Pancreas (tissue), 10 donors: ENCODE measurements at regions not wholly inside any gene's neighbourhood (a gene's known extent, or its start where the extent isn't known, plus 50 kb on each side); places are given as distances from the start of the nearest gene placed in this dataset.

ENCODE experiments used
- ATAC-seq, 4 donors: fragments of 200-7000 bp; cut with Tn5 transposase; one replicate each; pipeline versions ENCODE4 v1.8.0 to v1.9.1; 2020; ENCODE audit warnings: mild to moderate bottlenecking in 4 of 4, moderate library complexity in 4 of 4
- DNase-seq, 6 donors: peaks; one replicate each; pipeline ENCODE4 v3.0.0-alpha.2; 2020
- FAIRE-seq: peaks from 2 replicates; lab custom pipeline; 2012; peaks lifted over from hg19 to GRCh38; lab: Jason Lieb, UNC
- H3K27ac ChIP-seq, 4 donors: fragments of 200-600 bp; sonication (generic); 1 replicate in 3 of 4; 2 replicates in 1 of 4; pipeline versions ENCODE4 v1.5.0 to v1.8.0; 2020
- H3K27me3 ChIP-seq, 4 donors: fragments of 200-600 bp; one replicate each; pipeline ENCODE4 v1.8.0; 2021
- H3K36me3 ChIP-seq, 3 donors: fragments of 200-600 bp; sonication (generic) in 1 of 3; one replicate each; pipeline versions ENCODE4 v1.5.0 to v1.8.0; 2020 to 2021
- H3K4me1 ChIP-seq, 3 donors: fragments of 200-600 bp; one replicate each; pipeline ENCODE4 v1.8.0; 2021
- H3K4me3 ChIP-seq, 4 donors: fragments of 200-600 bp; sonication (generic) in 2 of 4; one replicate each; pipeline versions ENCODE4 v1.5.0 to v1.8.0; 2020 to 2021
- H3K9me3 ChIP-seq, 4 donors: fragments of 200-600 bp; one replicate each; pipeline ENCODE4 v1.8.0; 2021
- WGBS, 2 donors: extraction: QIAGEN DNeasy Blood & Tissue Kit; methylation state at CpG; one replicate each; pipeline ENCODE4 v1.1.7; 2013; 5-methylcytosine and 5-hydroxymethylcytosine counted together
- intact Hi-C, 3 donors: fragments of 100-400 bp; cut with DNase I; formaldehyde crosslinking; loops; one replicate each; pipeline versions ENCODE4 v1.11.1 to v1.14.2; 2022
- TF ChIP-seq, protein P1 (sequence below), 4 donors: fragments of 200-600 bp; sonication (generic) in 3 of 4; IDR thresholded peaks; one replicate each; pipeline versions ENCODE4 v1.5.0 to v1.8.0; 2021; ENCODE audit warnings: antibody characterized with exemption in 4 of 4
- donor health status: healthy with polysubstance abuse.
- donor health status: DM: no; HTN: no; CAD: no; lungs with moderate emphysema.
- donor health status: DM: no; HTN: no; CAD: no.
- donor health status: control.
- donor health status: control.
- donor health status: Bipolar disorder and iron deficiency.
- donor health status: DM: yes; HTN: yes; CAD: no.
- donor health status: DM: no; HTN: no; CAD: no.
- donor health status: DM: no; HTN: no; CAD: no.
- donor health status: DM: yes; HTN: yes; CAD: no.

DNA sequence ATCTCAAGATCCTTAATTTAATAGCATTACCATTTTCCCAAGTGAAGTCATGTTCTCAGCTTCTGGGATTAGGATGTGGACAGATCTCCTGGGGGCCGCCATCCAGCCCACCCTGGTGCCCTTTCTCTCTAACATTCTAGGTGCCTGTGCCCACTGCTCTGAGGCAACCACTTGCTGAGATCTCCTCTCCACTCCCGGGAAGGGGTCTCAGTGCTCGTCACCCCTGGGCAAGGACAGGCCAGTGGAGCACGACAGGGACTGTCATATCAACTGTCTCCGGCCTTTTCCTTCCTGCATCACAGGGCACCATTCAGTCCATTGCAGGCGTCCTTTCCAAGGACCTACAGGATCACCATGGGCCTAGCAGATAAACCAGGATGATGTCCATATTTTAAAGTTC lies 304.8 kb downstream of the AJAP1 start:
- no peak for FAIRE-seq
- 85 to 87% methylated on average over 6 of the region's 6 CpGs for WGBS, 2 donors

DNA sequence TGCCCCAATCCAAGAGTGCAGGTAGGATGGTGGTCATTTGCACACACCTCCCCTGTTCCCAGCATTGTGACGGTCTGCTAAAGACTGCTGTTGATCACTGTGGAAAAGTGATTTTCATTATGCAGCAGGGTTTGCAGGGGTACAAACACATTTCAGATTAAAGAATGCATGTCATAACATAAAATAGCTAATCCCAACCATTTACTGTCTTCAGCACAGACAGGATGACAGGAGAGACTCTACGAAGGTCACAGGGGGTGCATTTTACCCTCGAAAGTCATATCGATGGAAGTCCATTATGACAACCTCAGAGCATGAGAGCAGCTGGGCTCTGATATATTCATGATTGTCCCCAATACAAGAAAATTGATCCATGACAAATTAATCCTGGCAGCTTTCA lies 302.6 kb downstream of the AJAP1 start:
- Histone ChIP-seq H3K27me3 (no peaks in the 10 kb centered on the region), H3K4me3 (no peak overlapping the region), H3K36me3 (no peaks in the 10 kb centered on the region), H3K27ac (no peak overlapping the region), H3K9me3 (no peaks in the 10 kb centered on the region), H3K4me1 (no peaks in the 10 kb centered on the region)
- intact Hi-C loops = no loop called here
- TF ChIP-seq, protein P1, sequence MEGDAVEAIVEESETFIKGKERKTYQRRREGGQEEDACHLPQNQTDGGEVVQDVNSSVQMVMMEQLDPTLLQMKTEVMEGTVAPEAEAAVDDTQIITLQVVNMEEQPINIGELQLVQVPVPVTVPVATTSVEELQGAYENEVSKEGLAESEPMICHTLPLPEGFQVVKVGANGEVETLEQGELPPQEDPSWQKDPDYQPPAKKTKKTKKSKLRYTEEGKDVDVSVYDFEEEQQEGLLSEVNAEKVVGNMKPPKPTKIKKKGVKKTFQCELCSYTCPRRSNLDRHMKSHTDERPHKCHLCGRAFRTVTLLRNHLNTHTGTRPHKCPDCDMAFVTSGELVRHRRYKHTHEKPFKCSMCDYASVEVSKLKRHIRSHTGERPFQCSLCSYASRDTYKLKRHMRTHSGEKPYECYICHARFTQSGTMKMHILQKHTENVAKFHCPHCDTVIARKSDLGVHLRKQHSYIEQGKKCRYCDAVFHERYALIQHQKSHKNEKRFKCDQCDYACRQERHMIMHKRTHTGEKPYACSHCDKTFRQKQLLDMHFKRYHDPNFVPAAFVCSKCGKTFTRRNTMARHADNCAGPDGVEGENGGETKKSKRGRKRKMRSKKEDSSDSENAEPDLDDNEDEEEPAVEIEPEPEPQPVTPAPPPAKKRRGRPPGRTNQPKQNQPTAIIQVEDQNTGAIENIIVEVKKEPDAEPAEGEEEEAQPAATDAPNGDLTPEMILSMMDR (IDR thresholded peaks at IDR 0.05) = no peak
- ATAC-seq = no peak
- no peak for FAIRE-seq
- 91 to 93% methylated on average over 4 of the region's 4 CpGs for WGBS, 2 donors
- DNase-seq = no peak

More for the DNA sequence above, 304.8 kb downstream of the AJAP1 start:
- no peaks in the 10 kb centered on the region for H3K36me3 ChIP-seq
- ATAC-seq = no peak
- H3K9me3 ChIP-seq = no peaks in the 10 kb centered on the region
- H3K4me1 ChIP-seq = no peaks in the 10 kb centered on the region
- no peak for DNase-seq
- H3K27ac ChIP-seq = no peak overlapping the region
- H3K4me3 ChIP-seq = no peak overlapping the region
- intact Hi-C loops = no loop called here
- no peaks in the 10 kb centered on the region for H3K27me3 ChIP-seq
- TF ChIP-seq, protein P1 (IDR thresholded peaks at IDR 0.05) = no peak

DNA sequence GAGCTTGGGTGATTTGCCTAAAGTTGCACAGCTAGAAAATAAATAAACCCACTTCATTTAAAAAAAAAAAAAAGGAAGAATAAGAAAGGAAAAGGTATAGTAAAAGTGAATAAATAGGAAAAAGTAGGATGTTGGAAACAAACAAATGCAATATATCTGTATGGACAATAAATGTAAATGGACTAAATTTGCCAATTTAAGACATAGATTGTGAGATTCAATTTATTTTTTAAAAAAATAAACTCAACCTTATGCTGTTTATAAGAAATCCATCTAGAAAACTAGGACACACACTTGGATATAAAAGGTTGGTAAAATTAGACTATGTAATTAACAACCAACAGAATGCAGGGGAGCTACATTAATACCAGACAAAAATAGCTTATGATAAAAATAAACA lies 300.0 kb downstream of the AJAP1 start:
- Histone ChIP-seq H3K27me3 (no peaks in the 10 kb centered on the region), H3K4me3 (no peak overlapping the region), H3K27ac (no peak overlapping the region), H3K4me1 (no peaks in the 10 kb centered on the region), H3K9me3 (no peaks in the 10 kb centered on the region), H3K36me3 (no peaks in the 10 kb centered on the region)
- intact Hi-C loops = no loop called here
- ATAC-seq = no peak
- TF ChIP-seq, protein P1 (IDR thresholded peaks at IDR 0.05) = no peak
- no peak for DNase-seq
- no peak for FAIRE-seq

DNA sequence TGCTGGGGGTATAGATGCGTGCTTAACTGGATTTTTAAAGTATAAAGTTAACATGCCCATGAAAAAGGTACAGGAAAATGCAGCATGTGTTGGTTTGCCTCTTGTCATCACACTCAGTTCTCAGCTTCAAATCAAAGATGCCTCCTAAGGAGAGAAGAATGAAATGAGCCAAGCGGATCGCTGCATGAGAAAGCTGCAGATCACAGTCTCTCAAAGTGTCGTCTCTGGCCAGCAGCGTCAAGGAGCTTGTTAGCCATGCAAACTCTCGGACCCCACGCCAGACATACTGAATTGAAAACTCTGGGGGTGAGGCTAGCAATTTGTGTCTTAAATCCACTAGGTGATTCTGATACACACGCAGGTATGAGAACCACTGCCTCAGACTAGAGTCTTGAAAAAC lies 297.2 kb downstream of the AJAP1 start:
- H3K9me3 ChIP-seq = no peaks in the 10 kb centered on the region
- H3K4me3 ChIP-seq = no peak overlapping the region
- intact Hi-C loops = no loop called here
- DNase-seq = no peak
- ATAC-seq = no peak
- H3K27me3 ChIP-seq = no peaks in the 10 kb centered on the region
- no peak overlapping the region for H3K27ac ChIP-seq
- 80 to 82% methylated on average over 8 of the region's 8 CpGs for WGBS, 2 donors
- TF ChIP-seq, protein P1 (IDR thresholded peaks at IDR 0.05) = no peak
- H3K36me3 ChIP-seq = no peaks in the 10 kb centered on the region
- no peak for FAIRE-seq
- no peaks in the 10 kb centered on the region for H3K4me1 ChIP-seq

DNA sequence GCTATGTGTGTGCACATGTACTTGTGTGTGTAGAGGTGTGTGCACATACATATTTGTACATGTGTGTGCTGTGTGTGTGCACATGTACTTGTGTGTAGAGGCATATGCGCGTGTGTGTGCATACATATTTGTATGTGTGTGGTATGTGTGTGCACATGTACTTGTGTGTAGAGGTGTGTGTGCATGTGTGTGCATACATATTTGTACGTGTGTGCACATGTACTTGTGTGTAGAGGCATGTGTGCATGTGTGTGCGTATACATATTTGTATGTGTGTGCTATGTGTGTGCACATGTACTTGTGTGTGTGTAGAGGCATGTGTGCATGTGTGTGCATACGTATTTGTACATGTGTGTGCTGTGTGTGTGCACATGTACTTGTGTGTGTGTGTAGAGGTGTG lies 291.9 kb downstream of the AJAP1 start:
- no peak for FAIRE-seq
- intact Hi-C loops = no loop called here
- Histone ChIP-seq H3K4me3 (no peak overlapping the region), H3K9me3 (no peaks in the 10 kb centered on the region), H3K27me3 (no peaks in the 10 kb centered on the region), H3K4me1 (no peaks in the 10 kb centered on the region), H3K36me3 (no peaks in the 10 kb centered on the region), H3K27ac (no peak overlapping the region)
- 84 to 85% methylated on average over 5 of the region's 5 CpGs for WGBS, 2 donors
- no peak for DNase-seq
- TF ChIP-seq, protein P1 (IDR thresholded peaks at IDR 0.05) = no peak
- no peak for ATAC-seq
